C4-2B (cell line): ENCODE measurements at regions not wholly inside any gene's neighbourhood (a gene's known extent, or its start where the extent isn't known, plus 50 kb on each side); places are given as distances from the start of the nearest gene placed in this dataset.

Experiments
- H3K27ac ChIP-seq: fragments of 450-650 bp; 2 replicates; pipeline ENCODE4 v1.5.1; 2017
- CTCF ChIP-seq: fragments of 450-650 bp; conservative IDR thresholded peaks from 2 replicates; pipeline ENCODE4 v1.5.1; 2017; ENCODE audit warnings: mild to moderate bottlenecking
- ZFX ChIP-seq: fragments of 450-650 bp; IDR thresholded peaks from 2 replicates; pipeline ENCODE4 v1.6.1; 2017

DNA sequence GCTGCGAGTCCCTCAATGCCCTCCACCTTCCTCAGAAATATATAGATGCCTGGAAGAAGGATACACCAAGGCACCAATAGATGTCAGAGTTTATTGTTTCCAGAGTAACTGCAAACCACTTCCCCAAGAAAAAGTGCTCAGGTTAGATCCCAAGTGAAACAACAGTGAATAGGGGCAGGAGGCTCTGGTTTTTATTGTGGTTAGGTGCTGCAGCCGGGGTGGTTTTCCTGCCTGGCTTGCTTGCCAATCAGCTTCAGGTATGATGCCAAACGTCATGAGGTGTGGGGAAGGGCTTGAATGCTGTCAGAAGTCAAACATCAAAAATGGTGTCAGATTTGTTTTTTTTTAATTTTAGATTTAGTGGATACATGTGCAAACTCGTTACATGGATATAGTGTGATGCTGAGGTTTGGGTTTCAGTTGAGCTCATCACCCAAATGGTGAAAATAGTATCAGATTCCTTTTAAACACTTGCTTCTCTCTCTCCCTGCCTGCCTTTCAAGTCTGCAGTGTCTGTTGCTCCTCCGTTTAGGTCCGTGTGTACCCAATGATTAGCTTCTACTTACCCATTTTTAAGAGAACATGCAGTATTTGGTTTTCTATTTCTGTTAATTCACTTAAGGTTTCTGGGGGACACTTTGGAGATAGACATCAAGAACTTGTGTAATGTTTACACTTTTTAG, 1317.0 kb downstream of the MRPL39 start:
- TF ChIP-seq CTCF (no peak), ZFX (no peak)
- no peak overlapping the region for H3K27ac ChIP-seq

- H3K27ac ChIP-seq, result no peak overlapping the region
- TF ChIP-seq CTCF (no peak), ZFX (no peak)
Measured at GRCh38 chr21:24289539-24289938, 1317.7 kb downstream of the MRPL39 start.

- TF ChIP-seq CTCF (no peak), ZFX (no peak)
- H3K27ac ChIP-seq, result no peak overlapping the region
Measured at GRCh38 chr21:24280596-24280995, 1326.7 kb downstream of the MRPL39 start.

DNA sequence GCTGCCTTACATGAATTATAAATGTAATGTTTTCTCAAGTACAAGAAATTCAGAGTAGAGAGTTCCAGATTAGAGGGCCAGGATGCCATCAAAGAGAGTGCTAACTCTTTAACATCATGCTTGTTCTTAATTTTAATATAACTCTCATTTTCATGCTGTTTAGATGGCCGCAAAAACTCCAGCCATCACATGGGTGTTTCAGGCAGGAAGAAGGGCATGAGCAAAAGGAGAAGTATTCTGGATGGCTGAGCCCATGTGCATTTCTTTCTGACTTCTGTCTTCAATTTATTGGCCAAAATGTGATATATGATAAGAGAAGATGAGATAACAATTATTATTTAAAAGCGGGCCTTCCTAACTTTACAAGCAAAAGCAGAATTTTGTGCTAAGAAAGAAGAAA, 1328.6 kb downstream of the MRPL39 start:
- TF ChIP-seq CTCF (no peak), ZFX (no peak)
- no peak overlapping the region for H3K27ac ChIP-seq

DNA sequence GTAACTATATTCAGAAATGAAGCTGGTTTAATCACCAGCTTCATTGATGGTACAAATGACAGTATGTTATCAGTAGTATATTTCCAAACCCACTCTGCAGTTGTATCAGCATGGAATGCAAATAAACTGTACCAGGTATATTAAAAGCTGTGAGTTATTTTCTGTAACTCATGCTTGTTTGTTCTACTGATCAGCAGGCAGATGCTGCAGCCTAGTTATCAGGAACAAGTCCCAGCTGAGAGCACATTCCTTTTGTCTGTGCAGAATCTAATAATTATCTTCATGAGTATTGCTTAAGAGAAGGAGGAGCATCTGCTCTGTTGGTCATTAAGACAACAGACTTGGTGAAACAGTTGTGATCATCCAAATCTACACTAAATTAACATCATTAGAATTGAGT, 1331.1 kb downstream of the MRPL39 start:
- no peak overlapping the region for H3K27ac ChIP-seq

GRCh38 chr21:24275616-24276015, 1331.7 kb downstream of the MRPL39 start:
- TF ChIP-seq CTCF (no peak), ZFX (no peak)
- H3K27ac ChIP-seq, result no peak overlapping the region

More for the DNA sequence above, 1331.1 kb downstream of the MRPL39 start:
- no peak for TF ChIP-seq ZFX
- no peak for TF ChIP-seq CTCF

DNA sequence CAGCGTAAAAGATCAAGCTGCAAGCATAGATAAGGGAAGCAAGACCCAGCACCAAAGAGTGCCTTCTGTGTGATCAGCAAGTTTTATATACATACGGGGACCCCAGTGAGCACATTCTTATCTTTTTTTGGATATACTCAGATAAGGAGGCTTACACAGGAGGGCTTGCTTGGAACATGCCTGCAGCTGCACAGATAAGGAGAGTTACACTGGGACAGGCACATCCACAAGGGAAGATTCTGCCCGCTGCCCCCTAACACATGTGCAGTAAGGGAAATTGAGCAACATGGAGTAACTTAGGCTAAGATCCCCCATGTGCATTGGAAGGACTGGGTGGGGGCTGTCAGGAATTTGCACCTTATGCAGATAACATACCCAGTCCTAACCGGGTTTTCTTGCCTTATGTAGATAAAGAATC, 1334.8 kb downstream of the MRPL39 start:
- TF ChIP-seq CTCF (no peak), ZFX (no peak)
- H3K27ac ChIP-seq, result no peak overlapping the region
